IPS-15b (cell line): ENCODE measurements at regions not wholly inside any gene's neighbourhood (a gene's known extent, or its start where the extent isn't known, plus 50 kb on each side); places are given as distances from the start of the nearest gene placed in this dataset.
"Not testable (repeated sequence)": the region's sequence is repeated elsewhere in the genome, so short reads cannot be mapped to it uniquely, and the experiment has no call there.

Source experiments
- H3K27me3 ChIP-seq: one replicate; pipeline ENCODE4 v1.6.1; 2013; ENCODE audit warnings: low read length; ENCODE audit not compliant: control insufficient read depth, insufficient read depth
- H3K36me3 ChIP-seq: one replicate; pipeline ENCODE4 v1.6.1; 2013; ENCODE audit warnings: low read length; ENCODE audit not compliant: control insufficient read depth, insufficient read depth
- H3K4me1 ChIP-seq: one replicate; pipeline ENCODE4 v1.6.1; 2013; ENCODE audit warnings: mild to moderate bottlenecking, low read length; ENCODE audit not compliant: control insufficient read depth, insufficient read depth
- H3K4me3 ChIP-seq: one replicate; pipeline ENCODE4 v1.5.1; 2013; ENCODE audit warnings: low read depth, low read length
- H3K9ac ChIP-seq: one replicate; pipeline ENCODE4 v1.6.1; 2013; ENCODE audit warnings: low read depth, mild to moderate bottlenecking, low read length
- H3K9me3 ChIP-seq: one replicate; pipeline ENCODE4 v1.6.1; 2013; ENCODE audit warnings: mild to moderate bottlenecking, low read length; ENCODE audit not compliant: control insufficient read depth, insufficient read depth

DNA sequence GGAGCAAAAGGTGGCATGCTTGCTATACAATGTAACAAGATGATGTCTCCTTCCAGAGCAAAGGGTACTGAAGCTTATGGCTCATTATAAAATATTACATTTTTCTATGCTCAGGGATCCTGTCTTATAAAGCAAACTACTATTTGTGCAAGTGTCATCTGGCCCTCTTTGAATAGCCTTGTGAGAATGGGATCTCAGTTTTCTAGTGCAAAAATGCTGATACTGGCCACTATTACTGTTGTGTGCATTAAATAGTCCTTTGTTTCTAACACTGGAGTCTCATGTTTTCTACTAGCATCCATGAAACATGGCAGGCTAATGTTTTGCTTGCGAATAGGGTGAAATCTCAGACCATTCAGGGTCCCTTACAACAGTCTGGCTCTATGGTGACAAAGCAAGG, 823.0 kb downstream of the REEP3 start:
- no peak overlapping the region for H3K9ac ChIP-seq
- no peaks in the 10 kb centered on the region for H3K36me3 ChIP-seq
- H3K4me1 ChIP-seq, result no peaks in the 10 kb centered on the region
- H3K27me3 ChIP-seq, result no peaks in the 10 kb centered on the region
- no peak overlapping the region for H3K4me3 ChIP-seq
- H3K9me3 ChIP-seq, result no peaks in the 10 kb centered on the region

GRCh38 chr10:64345856-64346255, 824.7 kb downstream of the REEP3 start:
- Histone ChIP-seq H3K9me3 (no peaks in the 10 kb centered on the region), H3K36me3 (no peaks in the 10 kb centered on the region), H3K4me3 (no peak overlapping the region), H3K27me3 (no peaks in the 10 kb centered on the region), H3K9ac (no peak overlapping the region), H3K4me1 (no peaks in the 10 kb centered on the region)

DNA sequence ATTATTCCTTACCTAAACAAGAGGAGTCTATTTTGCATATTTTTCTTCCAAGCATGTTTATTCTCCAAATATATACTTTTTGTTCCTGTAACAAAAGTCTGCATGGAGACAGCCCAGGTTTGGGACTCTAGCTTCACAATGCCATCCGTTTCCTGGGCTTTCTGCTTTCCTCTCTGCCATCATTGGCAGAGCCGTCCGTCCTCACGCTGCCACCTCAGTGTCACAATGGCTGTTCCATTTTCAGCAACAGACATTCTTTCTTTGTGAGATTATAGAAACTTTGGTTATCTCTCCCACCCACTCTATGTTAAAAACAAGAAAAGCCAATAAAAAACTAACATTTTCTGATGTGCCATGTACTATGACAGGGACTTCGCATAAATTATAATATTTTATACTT, 825.2 kb downstream of the REEP3 start:
- no peak overlapping the region for H3K4me3 ChIP-seq
- no peaks in the 10 kb centered on the region for H3K4me1 ChIP-seq
- H3K9ac ChIP-seq, result no peak overlapping the region

DNA sequence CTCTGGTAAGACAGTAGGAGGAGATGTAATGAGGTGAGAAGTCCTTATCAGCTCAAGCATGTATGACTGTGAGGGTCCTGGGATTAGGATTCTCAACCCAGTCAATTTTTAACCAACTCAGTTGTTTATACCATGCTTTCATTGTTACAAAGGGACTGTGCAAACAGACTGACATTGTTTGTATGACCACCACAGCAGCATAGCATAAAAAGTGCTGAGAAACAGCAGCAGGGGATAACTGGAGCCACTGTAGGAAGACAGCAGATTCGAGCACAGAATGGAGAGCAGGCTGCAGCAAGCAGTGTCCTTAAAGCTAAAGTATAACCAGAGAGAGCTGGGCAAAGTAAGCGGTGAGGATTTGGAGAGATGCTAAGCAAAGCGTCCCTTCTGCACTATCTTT, 829.5 kb downstream of the REEP3 start:
- Histone ChIP-seq H3K9me3 (no peaks in the 10 kb centered on the region), H3K9ac (no peak overlapping the region), H3K4me3 (no peak overlapping the region), H3K4me1 (no peaks in the 10 kb centered on the region), H3K36me3 (no peaks in the 10 kb centered on the region), H3K27me3 (no peaks in the 10 kb centered on the region)

More for the DNA sequence above, 825.2 kb downstream of the REEP3 start:
- Histone ChIP-seq H3K27me3 (no peaks in the 10 kb centered on the region), H3K36me3 (no peaks in the 10 kb centered on the region), H3K9me3 (no peaks in the 10 kb centered on the region)

DNA sequence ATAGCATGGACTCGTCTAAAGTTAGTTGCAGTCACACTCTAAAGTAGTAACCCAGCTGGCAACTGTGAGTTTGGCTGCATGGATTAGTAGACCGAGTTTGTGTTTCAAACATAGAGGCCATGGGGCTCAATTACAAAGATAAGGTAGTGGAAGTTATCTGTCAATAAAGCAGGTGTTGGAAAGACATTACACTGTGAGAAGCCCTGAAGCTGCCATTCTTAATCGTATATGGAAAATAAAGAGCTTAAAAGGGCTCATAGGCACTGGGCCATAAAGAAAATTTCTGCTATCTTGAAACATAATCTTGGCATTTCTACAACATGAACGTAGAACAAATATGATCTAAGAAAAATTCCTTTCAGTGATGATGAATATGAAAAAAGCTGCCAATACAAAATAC, 837.7 kb downstream of the REEP3 start:
- Histone ChIP-seq H3K36me3 (no peaks in the 10 kb centered on the region), H3K27me3 (no peaks in the 10 kb centered on the region), H3K4me3 (no peak overlapping the region), H3K9ac (no peak overlapping the region), H3K9me3 (peaks cover 9% of the 10 kb centered on the region), H3K4me1 (no peaks in the 10 kb centered on the region)

DNA sequence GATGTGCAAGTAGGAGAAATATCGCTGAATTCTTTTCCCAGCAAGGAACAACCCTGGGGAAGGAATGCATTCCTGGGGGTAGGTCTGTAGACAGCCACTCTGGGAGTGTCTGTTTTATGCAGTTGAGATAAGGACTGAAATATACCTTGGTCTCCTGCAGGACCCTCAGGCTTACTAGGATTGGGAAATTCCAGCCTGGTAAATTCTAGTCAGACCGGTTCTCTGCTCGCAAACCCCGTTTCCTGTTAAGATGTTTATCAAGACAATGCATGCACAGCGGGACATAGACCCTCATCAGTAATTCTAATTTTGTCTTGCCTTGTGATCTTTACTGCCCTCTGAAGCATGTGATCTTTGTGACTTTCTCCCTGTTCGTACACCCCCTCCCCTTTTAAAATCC, 839.0 kb downstream of the REEP3 start:
- H3K4me1 ChIP-seq, H3K9me3 ChIP-seq, H3K4me3 ChIP-seq, H3K9ac ChIP-seq, H3K36me3 ChIP-seq, H3K27me3 ChIP-seq: not testable (repeated sequence)

GRCh38 chr10:64363687-64364086, 842.5 kb downstream of the REEP3 start:
- no peaks in the 10 kb centered on the region for H3K27me3 ChIP-seq
- H3K36me3 ChIP-seq, result no peaks in the 10 kb centered on the region
- H3K4me1 ChIP-seq, result no peaks in the 10 kb centered on the region
- H3K9ac ChIP-seq, result no peak overlapping the region
- H3K4me3 ChIP-seq, result no peak overlapping the region
- peaks cover 9% of the 10 kb centered on the region for H3K9me3 ChIP-seq

DNA sequence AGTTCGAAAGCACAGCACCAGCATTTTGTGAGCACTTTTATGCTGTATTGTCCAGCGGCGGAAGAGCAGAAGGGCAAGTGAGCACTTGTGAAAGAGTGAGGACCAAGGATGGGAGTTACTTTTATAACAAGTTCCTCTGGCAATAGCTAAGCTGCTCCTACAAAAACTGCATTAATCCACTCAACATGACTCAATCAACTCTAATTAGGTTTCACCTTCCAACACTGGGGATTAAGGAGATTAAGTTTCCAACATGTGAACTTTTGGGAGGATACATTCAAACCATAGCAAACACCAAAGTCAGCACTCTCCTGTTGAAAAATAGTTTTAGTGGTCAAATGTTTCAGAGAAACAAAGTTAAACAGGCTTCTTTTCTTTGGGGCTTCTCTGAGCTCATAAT, 844.5 kb downstream of the REEP3 start:
- H3K9ac ChIP-seq, result no peak overlapping the region
- no peaks in the 10 kb centered on the region for H3K4me1 ChIP-seq
- peaks cover 4% of the 10 kb centered on the region for H3K9me3 ChIP-seq
- no peak overlapping the region for H3K4me3 ChIP-seq
- H3K27me3 ChIP-seq, result no peaks in the 10 kb centered on the region
- no peaks in the 10 kb centered on the region for H3K36me3 ChIP-seq

GRCh38 chr10:64368298-64368697, 847.1 kb downstream of the REEP3 start:
- H3K36me3 ChIP-seq, result no peaks in the 10 kb centered on the region
- no peaks in the 10 kb centered on the region for H3K9me3 ChIP-seq
- H3K9ac ChIP-seq, result no peak overlapping the region

DNA sequence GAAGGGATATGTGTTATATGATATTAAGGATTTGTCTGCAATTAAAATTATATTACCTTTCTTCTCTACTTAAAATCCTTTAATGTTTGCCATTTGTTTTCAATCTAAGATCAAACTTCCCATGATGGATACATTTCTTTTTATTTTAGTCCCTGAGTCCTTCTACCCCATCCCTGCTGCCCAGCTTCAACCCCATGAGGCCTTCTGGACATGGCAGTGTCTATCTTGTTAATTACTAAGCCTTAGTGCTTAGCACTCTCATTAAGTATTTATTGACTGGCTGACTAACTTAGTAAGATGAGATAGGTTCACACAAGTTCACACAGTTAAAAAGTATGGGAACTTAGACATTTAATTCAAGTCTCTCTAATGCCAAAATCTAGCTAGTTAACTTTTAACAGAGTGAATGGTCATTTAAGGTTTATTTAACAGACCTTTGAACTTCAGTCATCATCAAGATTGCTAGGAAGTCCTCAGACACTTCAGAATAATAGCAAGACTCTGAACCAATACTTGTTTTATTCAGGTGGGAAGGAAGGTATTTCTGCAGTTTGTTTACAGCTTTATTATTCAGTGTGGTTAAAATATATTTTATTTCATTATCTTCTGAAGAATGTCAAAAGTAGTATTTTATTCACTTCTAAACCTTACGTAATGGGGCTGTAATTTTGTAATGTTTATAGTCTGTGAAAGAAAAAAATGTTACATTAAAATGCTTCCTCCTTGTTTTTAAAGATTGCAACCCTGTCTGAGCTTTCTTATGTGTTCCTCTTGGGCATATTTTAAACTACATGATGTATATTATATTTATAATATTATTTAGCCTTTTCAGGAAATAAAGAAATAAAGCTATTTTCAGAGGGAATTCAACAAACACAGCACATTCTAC, 848.9 kb downstream of the REEP3 start:
- H3K9me3 ChIP-seq, result no peaks in the 10 kb centered on the region
- no peak overlapping the region for H3K9ac ChIP-seq
- H3K36me3 ChIP-seq, result no peaks in the 10 kb centered on the region
- no peaks in the 10 kb centered on the region for H3K27me3 ChIP-seq
- H3K4me3 ChIP-seq, result no peak overlapping the region
- H3K4me1 ChIP-seq, result no peaks in the 10 kb centered on the region

More at GRCh38 chr10:64368298-64368697, 847.1 kb downstream of the REEP3 start:
- H3K4me3 ChIP-seq, result no peak overlapping the region
- H3K27me3 ChIP-seq, result no peaks in the 10 kb centered on the region
- no peaks in the 10 kb centered on the region for H3K4me1 ChIP-seq

DNA sequence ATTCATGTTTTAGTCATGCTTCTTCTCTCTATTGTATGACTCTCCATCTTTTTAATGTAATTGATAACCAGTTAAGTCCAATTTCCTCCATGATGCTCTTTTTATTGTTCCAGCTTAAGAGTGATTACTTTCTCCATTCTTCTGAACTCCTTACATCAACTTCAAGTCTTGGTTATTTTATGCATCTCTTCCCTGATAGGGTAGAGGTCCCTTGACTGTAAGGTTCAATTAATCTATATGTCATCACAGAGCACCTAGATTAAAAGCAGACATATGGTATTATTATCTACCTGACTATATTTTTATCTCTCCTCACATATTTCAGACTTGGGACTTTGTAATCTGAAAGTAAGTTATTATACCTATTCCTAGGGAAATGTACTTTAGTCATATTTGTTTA, 853.1 kb downstream of the REEP3 start:
- Histone ChIP-seq H3K9me3 (no peaks in the 10 kb centered on the region), H3K4me1 (no peaks in the 10 kb centered on the region), H3K9ac (no peak overlapping the region), H3K4me3 (no peak overlapping the region), H3K27me3 (no peaks in the 10 kb centered on the region), H3K36me3 (no peaks in the 10 kb centered on the region)

- no peak overlapping the region for H3K9ac ChIP-seq
Measured at GRCh38 chr10:64376167-64376566, 855.0 kb downstream of the REEP3 start.

More at GRCh38 chr10:64376167-64376566, 855.0 kb downstream of the REEP3 start:
- H3K4me1 ChIP-seq, result no peaks in the 10 kb centered on the region
- H3K36me3 ChIP-seq, result no peaks in the 10 kb centered on the region
- H3K9me3 ChIP-seq, result no peaks in the 10 kb centered on the region
- no peaks in the 10 kb centered on the region for H3K27me3 ChIP-seq
- H3K4me3 ChIP-seq, result no peak overlapping the region
